Adrenal gland (tissue), 5 donors: ENCODE measurements at regions not wholly inside any gene's neighbourhood (a gene's known extent, or its start where the extent isn't known, plus 50 kb on each side); places are given as distances from the start of the nearest gene placed in this dataset.

Source experiments
- POLR2A ChIP-seq, 2 donors: fragments of 450-650 bp; IDR thresholded peaks; one replicate each; pipeline ENCODE4 v1.6.1; 2017; ENCODE audit warnings: antibody characterized with exemption in 2 of 2, mild to moderate bottlenecking in 2 of 2, moderate library complexity in 1 of 2
- TF ChIP-seq, protein P1 (sequence below), 6 experiments: fragments of 450-650 bp in 4 of 6; fragments of 200-600 bp in 2 of 6; sonication (generic) in 1 of 6; IDR thresholded peaks; 1 replicate in 5 of 6; 2 replicates in 1 of 6; pipeline versions ENCODE4 v1.5.1 to v1.8.0; 2016 to 2021; ENCODE audit warnings: antibody characterized with exemption in 6 of 6, mild to moderate bottlenecking in 2 of 6, moderate library complexity in 1 of 6
- donor health status: DM: no; HTN: no; CAD: no.

GRCh38 chr12:22967171-22967570 lies 342.2 kb downstream of the ETNK1 start:
- TF ChIP-seq POLR2A (IDR thresholded peaks at IDR 0.05) = no peak
- TF ChIP-seq, protein P1, sequence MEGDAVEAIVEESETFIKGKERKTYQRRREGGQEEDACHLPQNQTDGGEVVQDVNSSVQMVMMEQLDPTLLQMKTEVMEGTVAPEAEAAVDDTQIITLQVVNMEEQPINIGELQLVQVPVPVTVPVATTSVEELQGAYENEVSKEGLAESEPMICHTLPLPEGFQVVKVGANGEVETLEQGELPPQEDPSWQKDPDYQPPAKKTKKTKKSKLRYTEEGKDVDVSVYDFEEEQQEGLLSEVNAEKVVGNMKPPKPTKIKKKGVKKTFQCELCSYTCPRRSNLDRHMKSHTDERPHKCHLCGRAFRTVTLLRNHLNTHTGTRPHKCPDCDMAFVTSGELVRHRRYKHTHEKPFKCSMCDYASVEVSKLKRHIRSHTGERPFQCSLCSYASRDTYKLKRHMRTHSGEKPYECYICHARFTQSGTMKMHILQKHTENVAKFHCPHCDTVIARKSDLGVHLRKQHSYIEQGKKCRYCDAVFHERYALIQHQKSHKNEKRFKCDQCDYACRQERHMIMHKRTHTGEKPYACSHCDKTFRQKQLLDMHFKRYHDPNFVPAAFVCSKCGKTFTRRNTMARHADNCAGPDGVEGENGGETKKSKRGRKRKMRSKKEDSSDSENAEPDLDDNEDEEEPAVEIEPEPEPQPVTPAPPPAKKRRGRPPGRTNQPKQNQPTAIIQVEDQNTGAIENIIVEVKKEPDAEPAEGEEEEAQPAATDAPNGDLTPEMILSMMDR (IDR thresholded peaks at IDR 0.05) = no peak
